Glomerular visceral epithelial cell (primary cell): ENCODE measurements at regions not wholly inside any gene's neighbourhood (a gene's known extent, or its start where the extent isn't known, plus 50 kb on each side); places are given as distances from the start of the nearest gene placed in this dataset.

ENCODE experiments used
- DNase-seq: peaks from one replicate; pipeline ENCODE4 v3.0.0-alpha.2; 2016; ENCODE audit errors: extremely low spot score

- no peak for DNase-seq
Measured at GRCh38 chr9:107698779-107699178, 209.2 kb upstream of the KLF4 start.

- no peak for DNase-seq
Measured at GRCh38 chr9:107696302-107696701, 206.7 kb upstream of the KLF4 start.

- no peak for DNase-seq
Measured at GRCh38 chr9:107694390-107694789, 204.8 kb upstream of the KLF4 start.

GRCh38 chr9:107693625-107694326 is 204.2 kb upstream of the KLF4 start:
- peak; percentile 87 for DNase-seq

- no peak for DNase-seq
Measured at GRCh38 chr9:107691664-107692063, 202.1 kb upstream of the KLF4 start.

- no peak for DNase-seq
Measured at GRCh38 chr9:107690021-107690420, 200.5 kb upstream of the KLF4 start.

- DNase-seq, result no peak
Measured at GRCh38 chr9:107688728-107689127, 199.2 kb upstream of the KLF4 start.

- no peak for DNase-seq
Measured at GRCh38 chr9:107685901-107686300, 196.3 kb upstream of the KLF4 start.

GRCh38 chr9:107685376-107685775 is 195.8 kb upstream of the KLF4 start:
- DNase-seq, result no peak

GRCh38 chr9:107684224-107684623 is 194.7 kb upstream of the KLF4 start:
- peak; percentile 12 for DNase-seq

- DNase-seq, result no peak
Measured at GRCh38 chr9:107683566-107683965, 194.0 kb upstream of the KLF4 start.

GRCh38 chr9:107681988-107682387 is 192.4 kb upstream of the KLF4 start:
- no peak for DNase-seq

- DNase-seq, result no peak
Measured at GRCh38 chr9:107675351-107676259, 186.0 kb upstream of the KLF4 start.

- no peak for DNase-seq
Measured at GRCh38 chr9:107674721-107675277, 185.2 kb upstream of the KLF4 start.

- DNase-seq, result no peak
Measured at GRCh38 chr9:107673861-107674720, 184.5 kb upstream of the KLF4 start.

GRCh38 chr9:107671588-107671987 is 182.0 kb upstream of the KLF4 start:
- no peak for DNase-seq

- DNase-seq, result no peak
Measured at GRCh38 chr9:107669422-107669821, 179.9 kb upstream of the KLF4 start.

- no peak for DNase-seq
Measured at GRCh38 chr9:107667231-107668070, 177.9 kb upstream of the KLF4 start.

GRCh38 chr9:107665057-107665456 is 175.5 kb upstream of the KLF4 start:
- DNase-seq, result no peak

GRCh38 chr9:107660976-107661375 is 171.4 kb upstream of the KLF4 start:
- DNase-seq, result no peak

GRCh38 chr9:107653263-107653821 is 163.8 kb upstream of the KLF4 start:
- no peak for DNase-seq
